Muscle of leg (tissue), 3 donors: ENCODE measurements at regions not wholly inside any gene's neighbourhood (a gene's known extent, or its start where the extent isn't known, plus 50 kb on each side); places are given as distances from the start of the nearest gene placed in this dataset.

Experiments
- DNase-seq: peaks from one replicate; pipeline ENCODE4 v3.0.0; 2013
- H3K27ac ChIP-seq: one replicate; pipeline ENCODE4 v1.5.1; 2013; ENCODE audit warnings: mild to moderate bottlenecking, low read length, control low read depth
- H3K27me3 ChIP-seq: one replicate; pipeline ENCODE4 v1.6.1; 2013; ENCODE audit warnings: low read length; ENCODE audit not compliant: control insufficient read depth, insufficient read depth
- H3K36me3 ChIP-seq: one replicate; pipeline ENCODE4 v1.6.1; 2013; ENCODE audit warnings: low read length; ENCODE audit not compliant: control insufficient read depth, insufficient read depth
- H3K4me1 ChIP-seq: one replicate; pipeline ENCODE4 v1.6.1; 2013; ENCODE audit warnings: low read length; ENCODE audit not compliant: control insufficient read depth, insufficient read depth
- H3K4me3 ChIP-seq: one replicate; pipeline ENCODE4 v1.5.1; 2013; ENCODE audit warnings: low read length, control low read depth
- H3K9me3 ChIP-seq: replicated peaks from 2 replicates; pipeline ENCODE4 v1.6.1; 2013; ENCODE audit warnings: low read depth, low read length; ENCODE audit not compliant: control insufficient read depth
- whole genome bisulfite sequencing: methylation state at CpG from one replicate; pipeline ENCODE4 v1.1.5; 2013; ENCODE audit warnings: missing lambda C conversion rate; ENCODE audit not compliant: insufficient coverage; 5-methylcytosine and 5-hydroxymethylcytosine counted together

DNA sequence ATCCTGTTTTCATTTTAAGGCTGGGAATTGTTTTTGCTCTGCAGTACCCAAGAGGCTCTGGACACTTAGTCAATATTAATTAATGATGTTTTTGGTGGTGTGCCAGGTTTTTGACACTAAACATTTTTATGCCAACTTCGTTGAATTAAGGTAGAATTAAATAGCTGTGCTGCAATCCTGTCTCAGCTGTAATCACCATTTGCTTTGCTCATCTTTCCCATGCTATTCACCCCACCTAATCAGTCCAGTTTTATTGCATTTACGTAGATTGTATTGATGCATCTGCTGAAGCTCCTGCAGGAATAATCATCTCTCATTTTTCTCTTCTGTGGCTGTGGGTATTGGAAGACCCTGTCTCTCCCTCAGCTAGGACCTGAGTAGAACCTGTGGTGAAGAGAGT, 52.6 kb upstream of the TRUB1 start:
- Histone ChIP-seq H3K9me3 (no peaks in the 10 kb centered on the region), H3K4me3 (no peak overlapping the region), H3K36me3 (no peaks in the 10 kb centered on the region), H3K27me3 (no peaks in the 10 kb centered on the region), H3K4me1 (no peaks in the 10 kb centered on the region), H3K27ac (no peak overlapping the region)
- no peak for DNase-seq
- WGBS: no CpG with 5 or more reads among the region's 2 CpGs
